Mucosa of descending colon (tissue), 3 donors: ENCODE measurements at regions not wholly inside any gene's neighbourhood (a gene's known extent, or its start where the extent isn't known, plus 50 kb on each side); places are given as distances from the start of the nearest gene placed in this dataset.

ENCODE experiments used
- ATAC-seq: fragments of 200-7000 bp; cut with Tn5 transposase; one replicate; pipeline ENCODE4 v1.9.1; 2020; ENCODE audit warnings: mild to moderate bottlenecking, moderate library complexity
- DNase-seq, 3 donors: peaks; one replicate each; pipeline ENCODE4 v3.0.0-alpha.2; 2020
- H3K36me3 ChIP-seq: fragments of 200-600 bp; one replicate; pipeline ENCODE4 v1.8.0; 2021; ENCODE audit warnings: low read depth, mild to moderate bottlenecking
- H3K4me1 ChIP-seq: fragments of 200-600 bp; one replicate; pipeline ENCODE4 v1.8.0; 2021; ENCODE audit warnings: low read depth, mild to moderate bottlenecking
- H3K4me3 ChIP-seq: fragments of 200-600 bp; one replicate; pipeline ENCODE4 v1.8.0; 2021; ENCODE audit warnings: mild to moderate bottlenecking
- H3K9me3 ChIP-seq: fragments of 200-600 bp; one replicate; pipeline ENCODE4 v1.8.0; 2021; ENCODE audit warnings: mild to moderate bottlenecking
- CTCF ChIP-seq: fragments of 200-600 bp; IDR thresholded peaks from one replicate; pipeline ENCODE4 v1.8.0; 2022; ENCODE audit warnings: antibody characterized with exemption, mild to moderate bottlenecking
- intact Hi-C, 2 donors: fragments of 100-400 bp; cut with DNase I in 1 of 2; cut with micrococcal nuclease in 1 of 2; formaldehyde crosslinking; loops; one replicate each; pipeline versions ENCODE4 v1.11.0 to v1.11.1; 2022; cut with DNase I, micrococcal nuclease
- donor health status: DM: no; HTN: no; CAD: no; lungs with moderate emphysema.
- donor health status: DM: no; HTN: no; CAD: no.
- donor health status: DM: no; HTN: yes; CAD: no.

DNA sequence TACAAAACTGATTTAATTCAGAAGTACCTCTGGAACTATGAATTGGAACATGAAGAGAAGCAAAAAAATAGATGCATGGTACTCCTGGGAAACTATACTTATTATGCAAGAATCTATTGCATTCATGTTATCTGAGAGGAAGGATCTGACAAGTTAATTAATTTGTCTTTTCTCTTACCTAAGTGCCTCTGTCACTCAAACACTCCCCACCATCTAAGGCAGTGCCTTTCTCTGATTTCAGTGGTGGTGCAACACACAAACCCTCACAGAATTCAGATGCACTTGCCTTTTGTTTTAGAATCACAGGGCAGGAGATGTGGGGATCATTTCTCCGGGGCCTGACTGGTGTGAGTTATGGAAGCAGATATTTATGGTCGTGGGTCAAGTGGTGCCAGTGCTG, 52.5 kb upstream of the C9orf72 start:
- TF ChIP-seq CTCF = no peak
- Histone ChIP-seq H3K4me1 (peaks cover 9% of the 10 kb centered on the region), H3K9me3 (no peaks in the 10 kb centered on the region), H3K36me3 (no peaks in the 10 kb centered on the region), H3K4me3 (no peak overlapping the region)
- no peak for DNase-seq
- ATAC-seq = no peak
- intact Hi-C loops = no loop called here

- intact Hi-C loops = no loop called here
- Histone ChIP-seq H3K4me1 (peaks cover 9% of the 10 kb centered on the region), H3K36me3 (no peaks in the 10 kb centered on the region), H3K4me3 (no peak overlapping the region), H3K9me3 (no peaks in the 10 kb centered on the region)
- no peak for TF ChIP-seq CTCF
- DNase-seq (peak in 1 of 3 donors; percentile 13), ATAC-seq (peak; percentile 90)
Observed at GRCh38 chr9:27626244-27627187, 53.2 kb upstream of the C9orf72 start.

GRCh38 chr9:27627188-27627564, 53.9 kb upstream of the C9orf72 start:
- H3K9me3 ChIP-seq = no peaks in the 10 kb centered on the region
- H3K36me3 ChIP-seq = no peaks in the 10 kb centered on the region
- DNase-seq = no peak
- TF ChIP-seq CTCF = no peak
- H3K4me3 ChIP-seq = no peak overlapping the region
- ATAC-seq = no peak
- peaks cover 9% of the 10 kb centered on the region for H3K4me1 ChIP-seq
- intact Hi-C loops = no loop called here

DNA sequence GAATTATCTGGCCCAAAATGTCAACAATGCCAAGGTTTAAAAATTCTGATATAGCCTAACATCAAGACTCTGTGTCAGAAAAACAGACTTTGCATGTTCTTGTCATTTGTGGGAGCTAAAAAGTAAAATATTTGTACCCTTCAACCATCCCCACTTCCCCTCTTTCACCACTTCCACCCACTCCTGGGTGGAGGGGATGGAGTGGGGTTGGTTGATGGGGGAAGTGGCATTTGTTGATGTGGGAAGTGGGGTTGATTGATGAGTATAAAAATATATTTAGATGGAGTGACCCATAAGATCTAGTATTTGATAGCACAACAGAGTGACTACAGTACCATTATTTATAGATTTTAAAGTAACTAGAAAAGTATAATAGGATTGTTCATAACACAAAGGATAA, 55.0 kb upstream of the C9orf72 start:
- intact Hi-C loops = no loop called here
- DNase-seq (no peak), ATAC-seq (no peak)
- no peak overlapping the region for H3K4me3 ChIP-seq
- no peak for TF ChIP-seq CTCF
- H3K9me3 ChIP-seq = no peaks in the 10 kb centered on the region
- H3K4me1 ChIP-seq = peaks cover 9% of the 10 kb centered on the region
- H3K36me3 ChIP-seq = no peaks in the 10 kb centered on the region

GRCh38 chr9:27629425-27629824, 56.1 kb upstream of the C9orf72 start:
- H3K9me3 ChIP-seq = no peaks in the 10 kb centered on the region
- intact Hi-C loops = no loop called here
- peak; percentile 17 for ATAC-seq
- DNase-seq = no peak
- H3K4me1 ChIP-seq = peaks cover 9% of the 10 kb centered on the region
- H3K36me3 ChIP-seq = no peaks in the 10 kb centered on the region
- H3K4me3 ChIP-seq = no peak overlapping the region
- TF ChIP-seq CTCF = no peak
